Right ventricle myocardium superior (tissue), 1 donor: ENCODE measurements at regions not wholly inside any gene's neighbourhood (a gene's known extent, or its start where the extent isn't known, plus 50 kb on each side); places are given as distances from the start of the nearest gene placed in this dataset.

Experiments used
- ATAC-seq: fragments of 200-7000 bp; cut with Tn5 transposase; one replicate; pipeline ENCODE4 v1.9.1; 2020; ENCODE audit warnings: mild to moderate bottlenecking; ENCODE audit not compliant: poor library complexity
- DNase-seq: peaks from one replicate; pipeline ENCODE4 v3.0.0-alpha.2; 2020
- intact Hi-C: fragments of 100-400 bp; cut with DNase I; formaldehyde crosslinking; loops from one replicate; pipeline ENCODE4 v1.11.2; 2022
- donor health status: DM: no; HTN: yes; CAD: no; lungs with severe emphysema.

DNA sequence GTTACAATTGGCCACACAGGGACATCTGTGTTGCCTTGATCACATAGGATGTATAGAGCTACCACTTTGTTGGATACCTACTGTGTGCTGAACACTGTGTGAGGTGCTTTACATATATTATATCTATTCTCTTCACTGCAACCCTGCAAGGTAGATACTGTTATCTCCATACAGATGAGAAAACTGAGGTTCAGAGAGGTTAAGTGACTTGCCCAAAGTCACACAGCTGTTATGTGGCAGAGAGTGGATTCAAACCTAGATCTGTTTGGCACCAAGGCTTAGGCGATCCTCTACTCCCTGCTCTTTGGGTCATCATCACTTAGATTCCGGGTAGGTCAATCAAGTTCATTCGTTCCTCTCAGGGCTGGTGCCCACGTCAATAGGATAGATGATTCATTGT is 260.5 kb upstream of the IRX3 start:
- ATAC-seq (no peak), DNase-seq (no peak)
- intact Hi-C loops, result no loop called here

DNA sequence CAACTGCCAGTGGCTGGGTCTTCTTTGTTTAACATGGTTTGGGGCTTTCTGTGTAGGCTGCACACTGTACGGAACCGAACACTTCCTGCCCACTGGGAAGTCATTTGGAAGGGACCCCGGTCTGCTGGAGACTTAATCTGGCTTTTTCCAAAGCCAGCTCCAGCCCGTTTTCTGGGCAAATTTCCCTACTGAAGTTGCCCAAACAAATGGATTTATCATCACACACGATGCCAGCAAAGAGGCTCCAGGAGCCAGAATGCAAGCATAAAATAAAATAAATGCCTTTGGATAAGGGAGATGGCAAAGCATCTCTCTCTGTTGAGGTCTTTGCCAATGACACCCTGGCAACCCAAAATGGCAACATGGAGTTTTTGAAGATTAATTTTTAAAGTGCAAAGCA is 259.9 kb upstream of the IRX3 start:
- DNase-seq (no peak), ATAC-seq (no peak)
- intact Hi-C loops, result no loop called here

DNA sequence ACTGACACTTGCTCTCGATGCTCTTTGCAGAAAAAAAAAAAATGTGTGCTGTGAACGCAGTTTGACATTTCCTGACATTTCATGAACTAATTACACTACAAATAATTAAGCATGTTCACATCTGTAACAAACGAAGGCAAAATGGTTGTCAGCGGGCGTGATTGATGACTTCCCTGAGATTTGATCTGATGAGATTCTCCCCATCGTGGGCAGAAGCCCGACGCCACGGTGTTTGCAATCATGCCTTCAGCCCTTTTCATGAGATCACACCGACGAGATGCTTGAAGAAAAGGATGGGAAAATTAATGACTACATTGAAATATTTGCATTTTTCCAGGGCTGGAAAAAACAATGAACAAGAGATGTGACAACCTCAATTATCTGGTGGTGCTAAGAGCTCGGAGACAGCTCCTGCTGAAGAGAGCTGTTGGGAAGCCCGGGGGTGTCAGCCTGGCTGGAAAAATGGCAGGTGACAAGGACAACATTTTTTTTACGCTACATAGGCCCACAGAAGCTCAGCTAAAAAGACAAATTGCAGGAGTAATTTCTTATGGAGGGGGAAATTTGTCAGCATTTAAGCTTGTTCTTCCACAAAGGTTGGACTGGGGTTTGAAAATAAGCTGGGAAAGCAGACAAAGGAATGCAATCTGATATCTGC is 259.4 kb upstream of the IRX3 start:
- intact Hi-C loops, result no loop called here
- DNase-seq (no peak), ATAC-seq (no peak)

DNA sequence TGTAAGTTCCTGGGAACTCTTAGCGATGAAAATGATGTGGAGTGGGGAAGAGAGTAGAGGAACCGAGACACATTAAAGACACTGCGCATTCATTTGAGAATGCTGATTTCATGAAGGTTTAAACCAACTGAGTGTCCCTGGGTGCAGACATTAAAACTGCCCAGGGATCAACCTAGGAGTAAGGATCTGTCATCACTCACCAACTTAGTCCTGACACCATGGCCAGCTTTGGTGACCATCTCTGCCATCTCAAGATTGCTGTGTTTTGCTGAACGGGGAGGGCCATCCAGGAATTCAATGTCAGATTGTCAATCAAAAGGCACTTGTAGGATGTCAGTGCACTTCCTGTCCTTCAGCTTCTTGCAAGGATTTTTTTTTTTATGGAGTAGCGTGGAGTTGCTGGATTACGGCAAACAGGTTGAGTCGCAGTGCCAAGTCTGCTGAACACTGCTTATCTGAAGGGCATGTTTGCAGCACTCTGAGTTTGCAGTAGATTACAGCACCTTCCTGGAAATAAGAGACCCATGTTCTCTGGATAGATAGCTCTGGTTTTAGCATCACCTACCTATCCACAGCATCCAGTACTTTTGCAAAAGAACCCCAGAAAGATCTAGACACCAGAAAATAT is 258.1 kb upstream of the IRX3 start:
- ATAC-seq, result no peak
- DNase-seq, result no peak
- intact Hi-C loops, result no loop called here

DNA sequence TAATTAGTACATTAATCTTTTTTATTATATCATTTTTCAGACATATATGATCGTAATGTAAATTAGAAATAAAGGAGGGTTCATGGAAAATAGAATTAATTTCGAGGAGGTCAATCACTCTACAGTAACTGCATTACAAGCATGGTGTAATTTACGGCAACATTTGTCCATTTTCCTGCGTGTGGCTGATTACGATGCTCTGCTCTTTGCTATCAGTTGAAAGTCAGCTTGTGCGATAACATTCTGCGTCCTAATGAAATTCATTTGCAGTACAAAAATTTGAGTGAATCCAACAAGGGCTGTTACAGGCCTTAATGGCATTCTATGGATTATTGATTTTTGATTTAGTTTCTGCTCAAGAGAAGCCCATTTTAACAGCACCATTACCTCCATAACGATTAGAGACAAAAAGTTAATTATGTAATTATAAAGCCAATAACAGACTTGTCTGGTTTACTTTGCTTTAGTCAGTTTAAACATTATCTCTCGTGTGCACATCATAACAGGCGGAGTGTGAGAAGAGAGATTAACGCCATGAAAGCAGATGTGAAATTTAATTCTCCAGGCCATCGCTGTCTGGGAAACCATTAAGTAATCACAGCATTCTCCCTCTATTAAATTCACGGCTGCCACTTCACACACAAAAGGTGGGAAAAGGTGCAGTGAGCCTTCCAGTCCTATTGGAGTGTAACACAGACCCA is 256.4 kb upstream of the IRX3 start:
- intact Hi-C loops, result no loop called here
- ATAC-seq (no peak), DNase-seq (no peak)

DNA sequence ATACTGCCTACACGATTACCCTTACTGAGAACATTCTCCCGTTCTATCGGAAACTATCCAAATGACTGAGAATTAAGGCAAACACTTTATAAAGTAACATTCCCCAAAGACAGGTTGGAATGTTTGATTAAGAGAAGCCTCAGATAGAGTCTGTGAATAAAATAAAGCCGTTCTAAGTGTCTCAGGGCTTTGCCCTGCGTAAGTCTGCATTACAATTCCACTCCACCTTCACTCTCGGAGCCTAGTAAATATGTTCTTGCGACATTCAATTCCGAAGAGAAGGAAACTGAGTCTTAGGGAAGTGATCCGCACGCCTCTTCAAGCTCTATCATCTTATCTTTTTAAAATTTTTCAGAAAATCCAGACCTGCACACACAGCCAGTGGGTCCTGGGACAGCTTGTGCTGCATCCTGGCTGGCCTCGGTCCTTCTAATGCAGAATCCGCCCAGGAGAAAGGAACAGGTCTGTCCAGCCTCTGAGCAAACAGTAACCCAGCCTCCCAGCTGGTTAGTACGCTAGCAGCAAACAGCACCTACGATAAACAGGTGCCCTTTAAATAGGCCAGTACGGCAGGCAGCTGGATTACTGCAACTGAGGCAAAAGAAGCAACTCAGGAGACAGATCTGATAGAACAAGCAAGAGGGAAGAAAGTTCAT is 254.1 kb upstream of the IRX3 start:
- DNase-seq, result no peak
- intact Hi-C loops, result no loop called here
- no peak for ATAC-seq

DNA sequence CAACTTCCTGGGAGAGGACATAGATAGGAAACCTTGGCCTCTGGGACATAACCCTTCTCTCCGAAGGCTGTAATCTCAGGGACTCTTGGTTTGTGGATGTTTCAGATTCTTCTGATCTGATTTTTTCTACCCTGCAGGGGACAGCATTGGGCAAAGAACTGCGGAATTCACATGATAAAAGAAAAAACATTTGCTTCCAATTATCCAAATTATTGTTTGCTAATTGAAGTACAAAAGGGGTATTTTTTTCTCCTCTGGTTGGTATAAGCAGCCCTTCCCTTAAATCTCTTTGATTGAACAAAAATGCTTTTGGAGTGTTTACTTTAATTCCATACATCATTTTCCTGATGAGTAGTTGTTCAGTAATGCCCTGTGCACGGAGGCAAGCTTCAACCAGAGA is 251.7 kb upstream of the IRX3 start:
- DNase-seq (no peak), ATAC-seq (no peak)
- intact Hi-C loops, result no loop called here

DNA sequence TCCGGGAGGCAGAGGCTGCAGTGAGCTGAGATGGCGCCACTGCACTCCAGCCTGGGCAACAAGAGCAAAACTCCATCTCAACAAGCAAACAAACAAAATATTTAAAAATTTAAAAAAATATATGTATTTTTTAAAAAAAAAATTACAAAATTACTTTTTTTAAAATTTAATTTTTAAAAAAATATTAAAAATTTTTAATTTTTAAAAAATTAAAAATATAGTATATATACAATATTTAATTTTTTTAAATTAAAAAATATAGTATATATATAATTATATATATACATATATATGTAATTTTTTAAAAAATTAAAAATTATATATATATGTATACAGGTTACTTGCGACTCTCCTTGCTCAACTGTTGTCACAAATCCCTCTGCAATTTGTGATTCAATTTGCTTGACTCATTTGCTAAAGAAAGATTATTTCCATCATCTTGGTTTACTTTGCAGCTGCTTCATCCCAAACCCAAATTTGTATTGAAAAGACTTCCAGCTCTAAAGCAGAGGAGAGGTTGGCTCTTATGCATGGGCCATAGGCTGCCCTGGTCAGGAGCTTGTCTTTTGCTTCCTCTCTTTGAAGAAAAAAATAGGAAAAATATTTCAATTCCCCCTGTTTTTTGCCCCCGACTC is 247.4 kb upstream of the IRX3 start:
- ATAC-seq, result no peak
- DNase-seq, result no peak
- intact Hi-C loops, result no loop called here

DNA sequence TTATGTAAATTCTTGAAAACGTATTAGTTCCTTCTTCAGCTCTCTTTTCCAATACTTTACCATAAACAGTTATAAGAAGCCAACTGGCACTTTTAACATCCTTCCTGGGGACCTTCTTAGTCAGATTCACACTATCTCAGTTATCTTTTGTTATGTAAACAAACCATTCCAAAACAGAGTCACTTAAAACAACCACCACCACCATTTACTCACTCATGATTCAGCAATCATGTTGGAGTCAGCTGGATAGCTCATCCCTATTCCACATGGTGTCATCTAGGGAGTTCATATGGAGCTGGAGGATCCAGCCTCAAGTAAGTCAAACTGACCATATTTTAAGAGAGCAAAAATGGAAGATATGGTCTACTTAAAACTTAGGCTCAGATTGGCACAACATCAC is 240.3 kb upstream of the IRX3 start:
- DNase-seq (no peak), ATAC-seq (no peak)
- intact Hi-C loops, result no loop called here

DNA sequence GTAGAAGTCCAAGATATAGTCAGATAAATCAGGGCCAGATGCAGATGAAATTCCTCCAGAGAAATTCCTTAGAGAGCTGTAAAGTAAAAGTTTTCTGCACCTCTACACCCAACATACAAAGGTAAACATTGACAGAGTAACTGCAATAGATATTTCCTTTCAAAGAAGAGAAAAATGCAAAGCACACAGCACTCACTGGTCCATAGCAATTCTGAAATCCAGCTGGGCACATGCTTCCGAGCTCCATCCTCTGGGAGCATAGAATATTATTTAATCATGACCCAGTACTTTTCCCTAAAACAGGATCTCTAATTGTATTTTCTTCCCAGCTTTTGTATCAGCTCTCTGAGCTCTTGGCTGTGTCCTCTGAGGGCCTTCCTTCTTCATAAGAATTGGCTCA is 239.5 kb upstream of the IRX3 start:
- intact Hi-C loops, result no loop called here
- no peak for ATAC-seq
- no peak for DNase-seq

DNA sequence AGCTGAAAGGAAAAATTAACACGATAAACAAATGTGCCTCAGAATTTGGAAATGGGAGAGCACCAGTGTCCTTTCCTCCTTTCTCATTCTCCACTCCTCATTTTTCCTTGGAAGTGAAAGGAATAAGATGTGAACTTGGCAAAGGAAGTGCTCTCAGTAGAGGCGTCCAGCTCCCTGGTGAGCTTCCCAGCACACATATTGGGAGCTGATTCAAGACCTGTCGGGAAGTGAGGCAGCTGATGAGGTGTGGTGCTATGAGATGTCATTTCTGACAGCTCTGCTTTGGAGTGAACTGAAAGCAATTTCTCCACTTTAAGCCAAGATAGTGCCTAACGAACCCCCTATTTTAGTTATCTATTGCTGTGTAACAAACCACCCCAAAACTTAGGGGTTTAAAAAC is 238.5 kb upstream of the IRX3 start:
- intact Hi-C loops, result no loop called here
- ATAC-seq (peak; percentile 81), DNase-seq (no peak)

DNA sequence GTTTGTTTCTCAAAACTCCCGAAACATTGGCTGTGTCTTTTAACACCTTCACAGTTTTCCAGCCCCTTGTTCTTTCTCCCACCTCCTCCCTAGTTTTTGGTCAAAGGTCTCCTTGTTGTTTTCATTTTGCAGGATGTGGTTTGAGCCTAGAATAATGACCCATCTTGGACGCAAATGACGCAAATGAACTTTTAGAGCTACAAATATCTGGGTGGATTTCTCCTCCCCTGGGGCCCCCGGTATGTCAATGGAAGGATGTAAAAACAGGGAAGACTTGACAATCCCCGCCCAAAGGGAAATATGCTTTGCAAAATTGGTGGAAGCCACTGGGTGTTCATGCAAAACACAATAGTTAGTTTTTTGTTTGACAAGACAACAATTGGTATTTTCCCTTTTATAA is 236.0 kb upstream of the IRX3 start:
- intact Hi-C loops, result no loop called here
- no peak for DNase-seq
- peak; percentile 50 for ATAC-seq

DNA sequence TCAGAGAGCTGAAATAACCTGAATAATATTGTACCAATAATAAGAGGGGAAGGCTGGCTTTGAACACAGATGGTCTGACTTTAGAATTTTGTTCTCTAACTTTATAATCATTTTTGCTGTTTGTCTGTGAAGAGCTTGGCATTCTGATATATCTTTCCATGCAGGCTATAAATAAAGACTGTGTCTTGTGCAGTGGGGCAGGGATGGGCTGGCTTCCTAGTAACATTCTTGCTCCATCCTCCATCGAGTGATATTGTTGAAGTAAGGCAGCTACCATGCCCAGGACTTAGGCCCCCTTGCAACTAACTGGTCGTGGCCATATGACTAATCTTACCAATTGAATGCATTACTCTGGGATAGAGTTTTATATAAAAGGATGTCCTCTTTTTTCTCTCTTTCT is 234.7 kb upstream of the IRX3 start:
- no peak for ATAC-seq
- DNase-seq, result no peak
- intact Hi-C loops, result no loop called here

DNA sequence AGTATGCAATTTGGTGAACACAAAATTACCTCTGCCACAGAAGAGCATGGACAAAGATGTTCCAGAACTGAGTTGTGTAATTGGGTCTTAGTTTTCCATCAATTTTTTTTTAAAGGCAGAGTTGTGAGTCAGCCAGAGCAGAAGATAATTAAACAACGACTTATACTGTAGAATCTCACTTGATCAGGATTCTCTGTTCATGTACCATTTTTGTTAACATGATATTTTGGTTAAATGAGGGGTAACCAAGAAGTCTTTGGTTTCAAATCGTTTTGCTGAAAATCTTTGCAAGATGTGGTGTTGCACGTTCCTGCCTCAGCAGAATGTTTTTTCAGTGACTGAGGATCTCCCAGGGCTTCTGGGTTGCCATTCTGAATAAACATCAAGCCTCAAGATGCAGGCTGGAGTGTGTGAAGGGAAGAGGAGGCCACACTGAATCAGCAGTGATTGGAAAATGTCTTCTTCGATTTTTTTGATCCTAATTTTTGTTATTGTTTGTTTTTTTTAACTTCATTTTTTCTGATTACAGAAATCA is 232.6 kb upstream of the IRX3 start:
- no peak for DNase-seq
- intact Hi-C loops, result no loop called here
- ATAC-seq, result no peak

DNA sequence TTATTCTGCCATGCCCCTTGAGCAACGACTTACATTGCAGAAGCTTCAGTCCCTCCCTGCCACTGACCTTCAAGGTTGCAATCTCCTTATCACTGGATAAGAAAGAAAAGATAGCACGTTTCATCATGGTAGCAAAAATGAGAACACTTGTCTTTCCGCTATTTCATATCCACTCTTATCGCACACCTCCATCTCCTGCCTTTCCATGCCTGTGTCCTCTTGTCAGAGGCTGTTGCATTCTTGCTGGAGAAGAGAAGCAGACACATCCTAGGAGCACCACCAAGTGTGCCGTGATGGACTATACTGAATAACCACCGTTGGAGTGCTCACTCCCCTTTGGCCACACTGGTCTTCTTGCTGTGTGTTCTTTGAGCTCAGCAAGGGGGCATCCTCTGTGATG is 230.6 kb upstream of the IRX3 start:
- no peak for DNase-seq
- no peak for ATAC-seq
- intact Hi-C loops, result no loop called here

DNA sequence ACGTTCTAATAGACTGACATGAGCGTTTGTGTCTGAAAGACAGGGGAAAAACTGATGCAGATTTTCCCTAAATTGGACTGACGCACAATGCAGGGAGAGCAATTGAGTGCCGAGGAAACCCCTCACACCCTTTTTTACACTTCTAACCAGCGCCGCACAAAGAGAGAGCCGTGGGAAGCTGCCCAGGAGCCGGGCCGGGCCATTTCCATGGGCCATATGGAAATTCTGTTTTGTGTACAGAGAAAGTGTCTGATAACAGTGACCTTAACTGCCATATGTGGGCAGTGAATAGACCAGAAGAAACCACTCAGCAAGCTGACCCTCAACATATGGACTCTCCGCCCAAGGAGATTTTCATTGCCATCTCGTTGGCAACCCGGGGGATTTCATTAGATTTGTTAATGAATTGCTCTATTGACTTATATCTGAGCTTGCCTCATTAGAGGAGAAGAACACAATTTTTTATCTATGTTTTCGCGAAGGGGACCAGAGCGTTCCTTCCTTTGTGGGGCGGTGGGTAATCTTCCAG is 225.9 kb upstream of the IRX3 start:
- no peak for DNase-seq
- intact Hi-C loops, result no loop called here
- ATAC-seq, result no peak

DNA sequence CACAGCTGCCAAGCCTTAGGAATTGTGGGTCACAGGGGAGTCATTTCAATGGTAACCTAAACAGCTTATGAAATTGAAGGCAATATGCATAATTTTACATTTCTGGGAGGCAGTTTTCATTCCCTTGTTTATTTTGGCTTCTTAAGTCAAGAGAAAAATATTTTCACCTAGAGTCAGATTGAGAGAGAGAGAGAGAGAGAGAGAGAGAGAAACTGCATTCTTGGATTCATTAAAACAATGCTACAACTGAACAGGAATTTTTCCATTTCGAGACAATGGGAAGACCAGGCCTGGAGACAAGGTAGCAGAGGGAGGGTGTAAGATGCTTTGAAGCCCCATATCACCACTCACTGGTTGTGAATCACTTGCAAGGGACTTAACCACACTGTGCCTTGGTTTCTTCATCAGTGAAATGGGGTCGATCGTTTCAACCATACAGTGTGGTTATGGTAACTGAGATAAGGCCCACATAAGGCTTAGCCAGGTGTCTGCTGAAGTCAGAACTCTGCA is 224.7 kb upstream of the IRX3 start:
- ATAC-seq, result no peak

DNA sequence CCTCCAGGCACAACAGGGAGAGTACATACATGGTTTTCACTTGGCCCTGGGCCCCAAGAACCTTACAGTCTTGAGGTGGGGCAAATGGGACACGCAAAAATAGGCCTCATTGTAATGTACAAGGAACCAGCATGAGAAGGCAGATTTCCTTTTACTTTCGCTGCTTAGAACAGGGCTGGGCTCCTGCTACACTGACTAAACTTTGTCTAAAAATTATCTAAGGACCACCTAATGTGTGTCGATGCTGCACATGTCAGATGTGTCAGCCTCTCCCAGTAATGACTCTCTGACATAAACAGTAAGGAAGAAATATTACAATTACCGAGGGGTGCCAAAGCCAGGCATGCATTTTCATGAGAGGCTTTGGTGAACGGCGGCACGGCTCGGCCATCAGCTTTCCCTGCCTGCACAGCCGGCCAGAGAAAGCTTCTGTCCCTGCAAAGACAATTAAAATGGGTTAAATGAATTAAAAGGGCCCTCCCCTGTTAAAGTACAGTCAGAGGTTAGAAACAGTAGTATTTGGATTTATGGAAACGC is 224.2 kb upstream of the IRX3 start:
- intact Hi-C loops, result no loop called here
- DNase-seq (no peak), ATAC-seq (peak; percentile 21)

More for the DNA sequence above, 224.7 kb upstream of the IRX3 start:
- DNase-seq, result no peak
- intact Hi-C loops, result no loop called here
